ENCODE measurements at regions not wholly inside any gene's neighbourhood (a gene's known extent, or its start where the extent isn't known, plus 50 kb on each side); places are given as distances from the start of the nearest gene placed in this dataset.

DNA sequence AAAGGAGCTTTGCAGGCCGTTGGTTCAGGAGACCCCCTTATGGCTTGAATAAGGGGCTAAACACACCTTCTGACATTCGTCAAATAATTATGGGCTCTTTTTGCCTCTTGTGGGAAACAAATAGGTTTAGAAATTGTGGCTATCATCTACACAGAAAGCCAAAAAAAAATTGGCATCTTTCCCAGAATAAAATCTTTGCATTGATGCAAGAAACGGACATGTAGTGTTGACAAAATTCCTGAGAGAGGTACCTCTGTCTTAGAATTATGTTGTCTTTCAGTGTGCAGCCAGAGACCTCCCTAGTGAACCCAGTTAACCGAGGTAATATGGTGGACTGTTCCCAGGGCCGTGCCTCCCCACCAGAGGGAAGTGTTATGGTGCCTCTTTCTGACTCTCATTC, 283.9 kb downstream of the SDHAF3 start (continued):
- TF ChIP-seq, protein P1, sequence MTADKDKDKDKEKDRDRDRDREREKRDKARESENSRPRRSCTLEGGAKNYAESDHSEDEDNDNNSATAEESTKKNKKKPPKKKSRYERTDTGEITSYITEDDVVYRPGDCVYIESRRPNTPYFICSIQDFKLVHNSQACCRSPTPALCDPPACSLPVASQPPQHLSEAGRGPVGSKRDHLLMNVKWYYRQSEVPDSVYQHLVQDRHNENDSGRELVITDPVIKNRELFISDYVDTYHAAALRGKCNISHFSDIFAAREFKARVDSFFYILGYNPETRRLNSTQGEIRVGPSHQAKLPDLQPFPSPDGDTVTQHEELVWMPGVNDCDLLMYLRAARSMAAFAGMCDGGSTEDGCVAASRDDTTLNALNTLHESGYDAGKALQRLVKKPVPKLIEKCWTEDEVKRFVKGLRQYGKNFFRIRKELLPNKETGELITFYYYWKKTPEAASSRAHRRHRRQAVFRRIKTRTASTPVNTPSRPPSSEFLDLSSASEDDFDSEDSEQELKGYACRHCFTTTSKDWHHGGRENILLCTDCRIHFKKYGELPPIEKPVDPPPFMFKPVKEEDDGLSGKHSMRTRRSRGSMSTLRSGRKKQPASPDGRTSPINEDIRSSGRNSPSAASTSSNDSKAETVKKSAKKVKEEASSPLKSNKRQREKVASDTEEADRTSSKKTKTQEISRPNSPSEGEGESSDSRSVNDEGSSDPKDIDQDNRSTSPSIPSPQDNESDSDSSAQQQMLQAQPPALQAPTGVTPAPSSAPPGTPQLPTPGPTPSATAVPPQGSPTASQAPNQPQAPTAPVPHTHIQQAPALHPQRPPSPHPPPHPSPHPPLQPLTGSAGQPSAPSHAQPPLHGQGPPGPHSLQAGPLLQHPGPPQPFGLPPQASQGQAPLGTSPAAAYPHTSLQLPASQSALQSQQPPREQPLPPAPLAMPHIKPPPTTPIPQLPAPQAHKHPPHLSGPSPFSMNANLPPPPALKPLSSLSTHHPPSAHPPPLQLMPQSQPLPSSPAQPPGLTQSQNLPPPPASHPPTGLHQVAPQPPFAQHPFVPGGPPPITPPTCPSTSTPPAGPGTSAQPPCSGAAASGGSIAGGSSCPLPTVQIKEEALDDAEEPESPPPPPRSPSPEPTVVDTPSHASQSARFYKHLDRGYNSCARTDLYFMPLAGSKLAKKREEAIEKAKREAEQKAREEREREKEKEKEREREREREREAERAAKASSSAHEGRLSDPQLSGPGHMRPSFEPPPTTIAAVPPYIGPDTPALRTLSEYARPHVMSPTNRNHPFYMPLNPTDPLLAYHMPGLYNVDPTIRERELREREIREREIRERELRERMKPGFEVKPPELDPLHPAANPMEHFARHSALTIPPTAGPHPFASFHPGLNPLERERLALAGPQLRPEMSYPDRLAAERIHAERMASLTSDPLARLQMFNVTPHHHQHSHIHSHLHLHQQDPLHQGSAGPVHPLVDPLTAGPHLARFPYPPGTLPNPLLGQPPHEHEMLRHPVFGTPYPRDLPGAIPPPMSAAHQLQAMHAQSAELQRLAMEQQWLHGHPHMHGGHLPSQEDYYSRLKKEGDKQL (CRISPR knock-in tag; IDR thresholded peaks at IDR 0.05; ENCODE audit: low read depth), result no peak
- TF ChIP-seq AGO1 (IDR thresholded peaks at IDR 0.05; ENCODE audit: low read depth, low read length, poor library complexity, severe bottlenecking), result no peak

DNA sequence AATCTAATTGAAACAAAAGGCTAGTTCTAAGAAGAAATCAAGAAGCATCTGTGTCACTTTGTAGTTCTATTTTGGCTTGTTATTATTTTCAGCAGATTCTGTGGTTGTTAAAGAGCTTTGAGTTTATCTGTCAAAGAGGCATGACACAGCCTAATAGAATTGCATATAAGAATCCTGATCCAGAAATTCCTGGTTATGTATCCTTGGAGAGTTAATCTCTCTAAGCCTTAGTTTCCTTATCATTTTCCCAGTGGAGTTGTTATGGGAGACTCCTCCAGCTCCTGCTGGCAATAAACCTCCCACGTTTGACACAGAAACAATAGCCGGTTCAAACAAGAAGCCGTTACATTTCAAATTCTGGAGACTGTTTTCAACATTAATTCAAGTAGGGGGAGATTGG, 288.3 kb downstream of the SDHAF3 start:
- TF ChIP-seq MIER2 (CRISPR knock-in tag; IDR thresholded peaks at IDR 0.05) (no peak), TBP (CRISPR knock-in tag; IDR thresholded peaks at IDR 0.05) (no peak), RFX5 (IDR thresholded peaks at IDR 0.05; ENCODE audit: low read depth, low read length) (no peak), ZNF564 (CRISPR knock-in tag; IDR thresholded peaks at IDR 0.05) (no peak), KLF9 (CRISPR knock-in tag; IDR thresholded peaks at IDR 0.05; ENCODE audit: low read depth) (no peak), ZNF331 (CRISPR knock-in tag; IDR thresholded peaks at IDR 0.05) (no peak), PRMT3 (CRISPR knock-in tag; IDR thresholded peaks at IDR 0.05; ENCODE audit: borderline replicate concordance, low read depth) (no peak), ZXDC (CRISPR knock-in tag; IDR thresholded peaks at IDR 0.05) (no peak), SMC3 (IDR thresholded peaks at IDR 0.05; ENCODE audit: low read length) (no peak), HES4 (CRISPR knock-in tag; IDR thresholded peaks at IDR 0.05; ENCODE audit: borderline replicate concordance) (no peak), HNF1B (CRISPR knock-in tag; IDR thresholded peaks at IDR 0.05) (no peak)
- intact Hi-C loops (cut with micrococcal nuclease; ENCODE audit: unreplicated experiment), result no loop called here
- in situ Hi-C loops (cut with HindIII; ENCODE audit: extremely low pct_ligation_motif_present, low pct_unique_long_range_greater_than_20kb), result no loop called here
- WGBS (ENCODE audit: low lambda C conversion rate), result 0% methylated on average over 3 of the region's 3 CpGs
- Histone ChIP-seq H3K36me3 (replicated peaks in 1 of 2; ENCODE audit: control insufficient read depth in 1 of 2, insufficient read depth in 2 of 2, low read length in 2 of 2) (no peaks in the 10 kb centered on the region), H3K79me2 (ENCODE audit: insufficient read depth, low read length) (no peaks in the 10 kb centered on the region), H3K9ac (ENCODE audit: insufficient read depth, low read depth, low read length) (no peak overlapping the region), H4K20me1 (ENCODE audit: insufficient read depth, low read length) (no peaks in the 10 kb centered on the region), H3K4me2 (ENCODE audit: low read depth, low read length) (no peak overlapping the region), H3K27ac (ENCODE audit: extremely low read length, insufficient read depth, low read length) (no peak overlapping the region), H3K4me3 (replicated peaks in 1 of 3; ENCODE audit: insufficient read depth in 1 of 3, low read depth in 2 of 3, low read length in 3 of 3) (no peak overlapping the region), H3K4me1 (ENCODE audit: insufficient read depth, low read length) (no peaks in the 10 kb centered on the region), H3K9me3 (ENCODE audit: low read length) (no peaks in the 10 kb centered on the region), H2AFZ (ENCODE audit: low read length) (no peak overlapping the region), H3K27me3 (ENCODE audit: control insufficient read depth in 1 of 2, insufficient read depth in 2 of 2, low read length in 2 of 2) (peaks cover 0 to 3% of the 10 kb centered on the region in 2 experiments; a peak in 1 of 5 replicates)
- CTCF ChIA-PET (ENCODE audit: low intra/inter-chr PET ratio, low total read pairs), result no interaction called here
- POLR2A ChIA-PET, result no interaction called here
- DNase-seq (ENCODE audit: low spot score), result no peak
- FAIRE-seq, result no peak
- no peak for ATAC-seq
- no TSS peak for BruUV-seq (replicated peaks)

Data from HepG2 (cell line).